T47D (cell line): ENCODE measurements at regions not wholly inside any gene's neighbourhood (a gene's known extent, or its start where the extent isn't known, plus 50 kb on each side); places are given as distances from the start of the nearest gene placed in this dataset.
"Not testable (repeated sequence)": the region's sequence is repeated elsewhere in the genome, so short reads cannot be mapped to it uniquely, and the experiment has no call there.

Experiments
- DNase-seq, 2 experiments: peaks; one replicate each; pipeline versions ENCODE4 v3.0.0 to v3.0.0-alpha.2; 2011 to 2012; ENCODE audit warnings: low read depth in 1 of 2, low spot score in 1 of 2
- JUND ChIP-seq: IDR thresholded peaks from 2 replicates; pipeline ENCODE4 v1.6.1; 2012; ENCODE audit warnings: low read depth
- in situ Hi-C: cut with HindIII; loops from 2 replicates; pipeline ENCODE4 v1.10.0; 2016; ENCODE audit warnings: low sequenced_read_pairs, low pct_unique_long_range_greater_than_20kb

DNA sequence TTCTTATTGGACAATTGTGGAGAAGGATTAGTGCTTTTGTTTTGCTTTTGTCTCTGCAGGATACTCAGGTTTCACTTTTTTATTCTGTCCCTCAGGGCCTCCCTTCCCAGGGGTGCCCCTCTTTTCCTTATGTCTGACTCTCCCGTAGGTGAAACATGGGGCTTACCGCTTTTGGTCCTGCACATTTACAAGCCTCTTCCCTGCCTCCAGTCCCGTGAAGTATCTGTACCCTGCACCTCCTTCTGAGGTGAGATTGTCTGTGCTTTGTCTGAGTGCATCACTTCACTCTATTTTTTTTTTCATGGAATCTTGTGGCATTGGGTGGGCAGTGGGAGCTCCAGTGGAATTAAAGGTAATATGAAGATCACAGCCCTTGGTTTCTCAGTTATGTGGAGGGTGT, 758.1 kb upstream of the TPTE start:
- no peak for TF ChIP-seq JUND
- in situ Hi-C loops = no loop called here
- no peak for DNase-seq

- no peak for DNase-seq
- no peak for TF ChIP-seq JUND
- in situ Hi-C loops = no loop called here
Observed at GRCh38 chr21:9763807-9764206, 757.6 kb upstream of the TPTE start.

- in situ Hi-C loops, DNase-seq: not testable (repeated sequence)
Observed at GRCh38 chr21:9764294-9764693, 757.1 kb upstream of the TPTE start.

DNA sequence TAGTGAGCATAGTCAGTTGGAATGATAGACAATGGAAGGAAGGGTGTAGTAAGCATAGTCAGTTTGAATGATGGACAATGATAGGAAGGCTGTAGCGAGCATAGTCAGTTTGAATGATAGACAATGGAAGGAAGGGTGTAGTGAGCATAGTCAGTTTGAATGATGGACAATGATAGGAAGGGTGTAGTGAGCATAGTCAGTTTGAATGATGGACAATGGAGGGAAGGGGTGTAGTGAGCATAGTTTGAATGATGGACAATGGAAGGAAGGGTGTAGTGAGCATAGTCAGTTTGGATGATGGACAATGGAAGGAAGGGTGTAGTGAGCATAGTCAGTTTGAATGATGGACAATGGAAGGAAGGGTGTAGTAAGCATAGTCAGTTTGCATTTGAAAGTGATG, 755.8 kb upstream of the TPTE start:
- DNase-seq, in situ Hi-C loops: not testable (repeated sequence)

DNA sequence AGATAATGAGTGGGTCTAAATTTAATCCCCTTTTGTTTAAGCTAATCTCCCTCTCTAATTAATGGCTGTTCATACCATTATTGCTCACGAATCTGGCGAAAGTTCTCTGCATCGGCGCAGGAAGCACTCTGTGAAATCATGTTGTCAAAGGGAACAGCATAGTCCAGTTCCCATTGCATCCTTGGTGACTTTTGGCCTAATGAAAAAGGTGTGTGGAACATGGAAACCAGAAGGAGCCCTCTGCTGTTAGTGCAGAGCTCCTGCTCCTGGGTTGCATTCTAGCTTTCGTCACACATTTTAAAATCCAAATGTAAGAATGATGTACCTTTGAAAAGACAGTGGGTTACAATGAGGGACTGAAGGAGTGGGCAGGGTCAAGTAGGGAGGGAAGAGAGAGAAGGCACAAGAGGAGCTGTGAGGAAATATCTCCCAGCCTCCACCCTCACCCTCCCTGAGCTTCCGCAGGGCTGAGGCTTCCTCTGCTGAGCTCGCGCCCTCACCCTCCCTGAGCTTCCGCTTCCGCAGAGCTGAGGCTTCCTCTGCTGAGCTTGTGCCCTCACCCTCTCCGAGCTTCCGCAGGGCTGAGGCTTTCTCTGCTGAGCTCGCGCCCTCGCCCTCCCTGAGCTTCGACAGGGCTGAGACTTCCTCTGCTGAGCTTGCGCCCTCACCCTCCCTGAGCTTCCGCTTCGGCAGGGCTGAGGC, 754.3 kb upstream of the TPTE start:
- in situ Hi-C loops = not testable (repeated sequence)
- peak in 1 of 2 experiments; percentile 59 for DNase-seq

GRCh38 chr21:9767592-9768375, 753.6 kb upstream of the TPTE start:
- TF ChIP-seq JUND = no peak
- DNase-seq = no peak
- in situ Hi-C loops = no loop called here

DNA sequence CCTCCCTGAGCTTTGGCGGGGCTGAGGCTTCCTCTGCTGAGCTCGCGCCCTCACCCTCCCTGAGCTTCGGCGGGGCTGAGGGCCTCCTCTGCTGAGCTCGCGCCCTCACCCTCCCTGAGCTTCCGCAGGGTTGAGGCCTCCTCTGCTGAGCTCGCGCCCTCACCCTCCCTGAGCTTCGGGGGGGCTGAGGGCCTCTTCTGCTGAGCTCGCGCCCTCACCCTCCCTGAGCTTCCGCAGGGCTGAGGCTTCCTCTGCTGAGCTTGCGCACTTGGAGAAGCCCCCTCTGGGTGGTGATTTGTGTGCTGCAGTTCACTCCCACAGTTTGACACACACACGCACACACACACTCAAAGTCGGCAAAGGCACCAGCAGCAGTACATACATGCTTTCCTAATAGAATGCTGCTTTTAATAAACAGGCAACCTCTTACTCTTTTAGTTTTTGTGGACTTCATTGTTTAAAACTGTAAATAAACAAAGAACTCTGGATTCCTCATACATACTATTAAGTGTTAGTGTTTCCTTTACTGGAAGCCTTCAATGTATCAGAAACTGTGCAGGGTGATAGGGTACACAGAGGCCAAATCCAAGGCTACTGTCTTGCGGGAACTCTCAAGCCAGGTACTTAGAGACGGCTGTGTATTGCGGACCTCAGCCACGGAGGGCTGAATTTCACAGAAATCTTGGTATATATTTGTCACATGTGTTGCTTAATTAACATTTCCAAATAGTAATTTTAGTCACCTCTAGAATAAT, 752.8 kb upstream of the TPTE start:
- in situ Hi-C loops, DNase-seq: not testable (repeated sequence)

DNA sequence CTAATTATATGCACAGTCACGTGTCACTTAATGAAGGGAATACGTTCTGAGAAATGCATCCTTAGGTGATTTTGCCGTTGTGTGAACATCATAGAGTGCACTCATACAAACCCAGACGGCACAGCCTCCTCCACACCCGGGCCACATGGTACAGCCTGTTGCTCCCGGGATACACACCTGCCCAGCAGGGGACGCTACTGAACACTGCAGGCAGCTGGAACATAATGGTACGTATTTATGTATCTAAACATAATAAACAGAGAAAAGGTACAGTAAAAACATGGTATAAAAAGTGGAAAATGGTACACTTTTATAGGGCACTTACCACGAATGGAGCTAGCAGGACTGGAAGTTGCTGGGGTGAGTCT, 752.3 kb upstream of the TPTE start:
- DNase-seq, in situ Hi-C loops: not testable (repeated sequence)

DNA sequence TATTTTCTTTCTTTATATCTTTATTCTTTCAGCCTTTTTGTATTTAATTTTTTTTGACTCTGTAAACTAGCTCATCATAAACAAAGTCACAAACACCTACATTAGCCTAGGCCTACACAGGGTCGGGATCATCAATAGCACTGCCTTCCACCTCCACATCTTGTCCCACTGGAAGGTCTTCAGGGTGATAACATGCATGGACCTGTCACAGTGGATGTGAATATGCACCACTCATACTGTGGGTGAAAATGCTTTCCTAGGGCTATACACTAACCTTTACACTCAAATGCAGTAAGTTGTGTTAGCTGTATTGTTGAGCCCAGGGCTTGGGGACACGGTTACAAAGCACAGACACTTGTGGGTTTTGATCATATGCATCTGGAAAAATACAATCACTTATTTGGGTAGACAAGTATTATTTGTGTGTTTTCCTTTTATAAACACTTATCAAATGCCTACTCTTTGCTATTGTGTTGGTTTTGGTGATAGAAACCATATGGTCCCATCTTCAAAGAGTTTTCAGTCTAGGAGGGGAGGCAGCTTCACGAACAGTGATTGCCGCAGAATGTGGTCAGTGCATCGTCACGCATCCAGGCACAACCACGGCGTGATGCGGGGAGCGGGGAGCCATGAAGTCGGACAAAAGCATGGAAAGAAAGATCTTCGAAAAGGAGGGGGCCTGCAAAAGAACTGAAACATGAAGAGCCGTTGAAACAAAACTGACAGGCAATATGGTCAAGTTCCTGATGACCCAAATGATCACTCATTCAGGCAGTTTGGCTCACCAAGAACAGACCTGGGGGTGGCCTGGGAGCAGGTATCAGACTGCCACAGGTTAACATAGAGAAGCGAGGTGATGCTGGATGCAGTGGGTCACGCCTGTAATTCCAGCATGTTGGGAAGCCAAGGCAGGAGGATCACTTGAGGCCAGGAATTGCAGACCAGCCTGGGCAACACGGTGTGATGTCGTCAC, 751.4 kb upstream of the TPTE start:
- DNase-seq, in situ Hi-C loops: not testable (repeated sequence)

DNA sequence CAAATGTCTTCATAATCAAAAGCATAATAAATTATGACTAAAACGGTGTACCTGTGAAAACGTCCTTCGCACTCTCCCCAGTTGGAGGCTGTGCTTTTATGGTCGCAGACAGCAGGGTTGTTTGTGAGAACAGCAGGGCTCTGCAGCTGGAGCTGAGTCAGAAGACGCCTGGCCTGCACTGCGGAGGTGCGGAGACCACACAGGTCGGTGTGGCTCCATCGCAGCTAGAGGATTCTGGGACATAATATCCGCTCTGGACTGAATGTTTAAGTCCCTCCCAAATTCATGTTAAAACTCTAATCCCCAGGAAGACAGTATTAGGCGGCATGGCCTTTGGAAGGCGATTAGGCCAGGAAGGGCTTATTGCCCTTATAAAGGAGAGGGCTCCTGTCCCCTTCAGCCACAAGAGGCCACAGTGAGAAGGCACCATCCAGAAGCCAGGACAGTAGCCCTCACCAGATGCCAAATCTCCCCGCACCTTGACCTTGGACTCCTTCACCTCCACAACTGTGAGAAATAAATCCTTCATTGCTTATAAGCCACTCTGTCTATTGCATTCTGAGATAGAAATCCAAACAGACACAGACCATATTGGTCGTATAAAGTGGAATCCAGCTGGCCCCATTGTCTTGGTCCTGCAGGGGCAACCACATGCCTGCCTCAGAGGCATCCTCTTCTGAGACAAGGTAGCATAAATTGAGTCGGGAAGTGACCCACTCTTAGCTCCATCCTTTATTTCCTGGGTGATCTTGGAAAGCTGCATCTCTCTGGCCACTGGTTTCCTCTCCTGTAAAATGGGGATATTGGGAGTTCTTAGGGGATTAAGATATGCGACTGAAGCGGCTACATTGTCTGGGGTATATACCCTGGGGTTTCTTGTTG, 749.7 kb upstream of the TPTE start:
- in situ Hi-C loops, DNase-seq: not testable (repeated sequence)

DNA sequence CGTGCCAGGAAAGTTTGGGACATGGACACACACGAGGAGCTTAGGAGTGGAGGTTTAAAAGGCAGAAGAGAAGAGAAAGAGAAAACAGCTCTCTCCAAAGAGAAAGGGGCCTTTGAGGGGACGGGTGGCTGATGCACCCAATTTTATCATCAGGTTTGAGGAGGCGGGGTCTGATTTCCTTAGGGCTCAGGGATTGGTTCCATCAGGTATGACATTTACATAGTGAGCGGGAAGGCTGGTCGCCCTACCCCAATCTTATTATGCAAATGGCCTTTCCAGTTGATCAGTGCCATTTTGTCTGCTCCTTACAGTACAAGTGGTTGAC, 749.1 kb upstream of the TPTE start:
- in situ Hi-C loops = no loop called here
- TF ChIP-seq JUND = no peak
- DNase-seq = no peak

GRCh38 chr21:9772877-9773420, 748.4 kb upstream of the TPTE start:
- in situ Hi-C loops, DNase-seq: not testable (repeated sequence)
